Colon (tissue), 2 donors: ENCODE measurements at regions not wholly inside any gene's neighbourhood (a gene's known extent, or its start where the extent isn't known, plus 50 kb on each side); places are given as distances from the start of the nearest gene placed in this dataset.
"Not testable (repeated sequence)": the region's sequence is repeated elsewhere in the genome, so short reads cannot be mapped to it uniquely, and the experiment has no call there.

Source experiments
- FAIRE-seq: peaks from 2 replicates; lab custom pipeline; 2012; peaks lifted over from hg19 to GRCh38; lab: Jason Lieb, UNC
- donor health status: control.
- donor health status: control.

DNA sequence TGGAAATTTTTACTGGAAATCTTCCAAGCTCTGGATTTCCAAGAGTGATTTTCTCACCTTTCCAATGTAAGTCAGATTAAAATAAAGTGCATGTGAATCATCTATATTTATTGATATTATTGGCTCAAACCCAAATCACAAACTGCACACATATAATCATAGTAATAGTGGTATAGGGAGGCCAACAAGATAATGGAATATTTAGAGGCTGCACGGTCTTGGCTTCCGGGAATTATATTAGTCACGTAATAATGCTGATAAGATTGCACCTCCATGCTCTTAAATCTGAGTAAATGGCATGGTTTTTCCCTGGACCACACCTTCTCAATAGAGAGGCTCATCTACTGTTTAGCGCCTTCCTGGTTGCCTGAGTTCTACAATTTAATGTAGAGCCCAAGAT, 567.1 kb upstream of the NR2F2 start:
- no peak for FAIRE-seq

DNA sequence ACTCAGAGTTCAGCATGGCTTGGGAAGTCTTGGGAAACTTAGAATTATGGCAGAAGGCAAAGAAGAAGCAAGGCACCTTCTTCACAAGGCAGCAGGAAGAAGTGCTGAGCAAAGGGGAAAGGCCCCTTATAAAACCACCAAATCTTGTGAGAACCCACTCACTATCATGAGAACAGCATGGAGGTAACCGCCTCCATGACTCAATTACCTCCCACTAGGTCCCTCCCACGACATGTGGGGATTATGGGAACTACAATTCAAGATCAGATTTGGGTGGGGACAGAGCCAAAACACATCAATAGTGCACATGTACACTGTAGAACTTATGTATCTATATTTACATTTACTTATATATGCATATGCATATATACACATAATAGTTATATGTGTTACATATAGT, 565.3 kb upstream of the NR2F2 start:
- no peak for FAIRE-seq

DNA sequence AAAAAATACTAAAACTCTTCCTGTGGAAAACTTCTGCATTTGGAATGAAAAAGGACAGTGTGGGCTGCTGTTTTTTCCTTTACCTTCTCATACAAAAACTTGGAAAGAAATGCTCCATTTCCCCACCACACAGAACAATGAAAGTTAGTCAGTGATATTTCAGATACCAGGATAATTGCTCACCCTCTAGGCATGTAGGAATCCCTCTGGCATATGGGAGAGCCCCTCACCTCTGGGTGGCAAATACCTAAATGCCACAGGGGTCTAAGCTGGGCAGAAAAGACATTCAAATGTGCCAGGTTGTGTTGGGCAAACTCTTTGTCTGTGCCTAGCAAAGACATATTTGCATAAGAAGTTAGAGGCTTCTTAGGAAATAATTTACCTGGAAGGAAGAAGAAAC, 560.3 kb upstream of the NR2F2 start:
- FAIRE-seq, result no peak

DNA sequence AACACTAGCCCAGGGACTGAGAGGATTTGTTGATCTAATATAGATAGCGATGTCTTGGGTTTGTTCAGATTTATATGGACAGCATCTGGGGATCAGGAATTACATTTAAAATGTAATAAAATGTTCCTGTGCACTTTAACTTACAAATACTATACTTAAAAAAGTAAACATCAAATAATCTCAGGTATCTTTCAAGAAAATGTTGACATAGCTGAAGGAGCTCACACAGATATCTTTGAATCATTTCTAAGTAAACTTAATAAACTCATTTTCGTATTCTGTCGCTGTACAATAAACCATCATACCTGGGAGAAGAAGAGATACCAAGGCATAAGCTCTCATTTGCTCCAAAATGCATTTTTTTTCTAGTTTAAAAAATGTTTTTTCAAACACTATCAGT, 557.5 kb upstream of the NR2F2 start:
- FAIRE-seq, result no peak

DNA sequence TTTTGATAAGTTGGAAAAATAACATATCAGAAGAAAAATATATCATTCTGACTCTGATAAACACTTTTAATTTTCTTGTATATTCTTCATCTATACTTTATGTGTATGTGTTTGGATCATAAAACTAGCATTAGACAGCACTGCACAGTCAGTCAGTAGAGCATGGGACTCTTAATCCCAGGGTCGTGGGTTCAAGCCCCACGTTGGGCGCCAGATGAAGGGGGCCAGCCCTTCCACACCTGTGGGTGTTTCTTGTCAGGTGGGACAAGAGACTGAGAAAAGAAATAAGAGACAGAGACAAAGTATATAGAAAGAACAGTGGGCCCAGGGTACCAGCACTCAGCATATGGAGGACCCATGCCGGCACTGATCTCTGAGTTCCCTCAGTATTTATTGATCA, 546.0 kb upstream of the NR2F2 start:
- no peak for FAIRE-seq

DNA sequence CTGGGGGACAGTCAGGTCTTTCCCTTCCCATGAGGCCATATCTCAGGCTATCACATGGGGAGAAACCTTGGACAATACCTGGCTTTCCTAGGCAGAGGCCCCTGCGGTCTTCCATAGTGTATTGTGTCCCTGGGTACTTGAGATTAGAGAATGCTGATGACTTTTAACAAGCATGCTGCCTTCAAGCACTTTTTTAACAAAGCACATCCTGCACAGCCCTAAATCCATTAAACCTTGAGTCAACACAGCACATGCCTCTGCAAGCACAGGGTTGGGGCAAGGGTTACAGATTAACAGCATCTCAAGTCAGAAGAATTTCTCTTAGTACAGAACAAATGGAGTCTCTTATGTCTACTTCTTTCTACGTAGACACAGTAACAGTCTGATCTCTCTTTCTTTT, 545.2 kb upstream of the NR2F2 start:
- FAIRE-seq, result not testable (repeated sequence)

DNA sequence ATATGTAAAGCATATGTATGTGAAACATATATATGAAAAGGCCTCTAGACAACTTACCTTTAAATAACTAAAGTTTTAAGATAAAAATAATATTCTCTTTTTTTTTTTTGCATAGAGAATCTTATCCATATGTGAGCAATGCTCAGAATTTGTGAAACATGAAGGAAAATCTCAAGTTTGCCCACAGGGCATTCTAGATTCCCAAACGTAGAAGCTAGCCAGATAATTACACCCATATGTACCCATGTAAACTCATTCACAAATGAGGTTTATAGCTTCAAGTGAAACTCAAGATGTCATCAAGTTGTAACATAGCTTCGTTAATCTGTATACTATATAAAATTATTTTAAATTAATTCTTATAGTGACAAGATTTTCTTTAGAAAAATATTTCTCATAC, 537.3 kb upstream of the NR2F2 start:
- FAIRE-seq, result no peak

DNA sequence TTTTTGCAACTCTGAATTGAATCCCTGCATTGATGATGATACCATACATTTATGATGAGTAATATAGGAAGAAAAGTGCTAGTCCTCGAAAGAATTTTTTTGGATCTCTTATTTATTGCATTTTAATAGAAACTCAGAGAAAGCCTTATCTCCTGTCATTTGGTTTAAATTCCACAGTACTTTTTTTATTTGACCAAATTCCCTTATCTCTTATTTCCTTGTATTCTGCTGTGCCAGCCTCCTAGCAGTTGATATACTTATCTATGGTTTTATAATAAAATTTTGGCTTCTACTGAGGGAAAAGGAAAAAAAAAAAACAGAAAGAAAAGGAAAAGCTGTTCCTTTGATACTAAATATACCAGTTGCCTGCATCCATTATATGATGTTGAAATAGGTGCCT, 535.1 kb upstream of the NR2F2 start:
- FAIRE-seq, result no peak

DNA sequence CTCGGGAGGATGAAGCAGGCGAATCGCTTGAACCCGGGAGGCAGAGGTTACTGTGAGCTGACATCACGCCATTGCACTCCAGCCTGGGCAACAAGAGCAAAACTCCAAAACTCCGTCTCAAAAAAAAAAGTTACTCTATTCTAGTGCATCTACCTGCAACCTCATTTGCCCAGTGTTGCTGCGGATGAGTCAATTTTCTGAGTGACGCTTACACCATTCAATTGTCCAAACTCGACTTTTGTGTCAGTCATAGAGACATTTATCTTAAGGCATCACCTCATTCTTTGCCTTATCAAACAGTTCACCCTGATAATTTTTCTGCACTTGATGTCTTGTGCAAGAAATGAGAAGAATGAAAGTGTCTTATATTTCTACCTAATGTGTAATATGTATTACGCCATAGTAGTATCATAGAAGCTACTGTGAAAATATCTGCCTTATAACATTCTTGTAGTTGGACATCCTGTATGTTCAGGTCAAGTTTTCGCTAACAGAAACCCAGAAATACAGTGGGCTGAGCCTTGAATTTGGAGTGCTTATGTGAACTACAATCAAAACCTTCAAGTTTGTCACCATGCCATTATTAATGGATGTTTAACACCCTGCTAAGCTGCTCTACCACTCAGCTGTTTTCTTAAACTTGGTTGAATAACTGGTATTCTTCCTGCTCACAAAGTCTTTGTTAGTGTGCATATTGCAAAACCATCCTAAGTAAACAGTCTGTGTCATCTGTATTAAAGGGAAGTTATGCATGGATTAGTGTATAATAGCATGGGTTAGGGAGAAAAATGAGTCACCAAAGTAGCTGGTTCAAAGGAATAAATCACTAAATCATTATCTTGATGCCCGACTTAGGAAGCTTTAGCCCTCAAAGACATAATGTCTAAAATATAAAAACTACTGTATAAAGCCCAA, 531.0 kb upstream of the NR2F2 start:
- FAIRE-seq, result no peak

DNA sequence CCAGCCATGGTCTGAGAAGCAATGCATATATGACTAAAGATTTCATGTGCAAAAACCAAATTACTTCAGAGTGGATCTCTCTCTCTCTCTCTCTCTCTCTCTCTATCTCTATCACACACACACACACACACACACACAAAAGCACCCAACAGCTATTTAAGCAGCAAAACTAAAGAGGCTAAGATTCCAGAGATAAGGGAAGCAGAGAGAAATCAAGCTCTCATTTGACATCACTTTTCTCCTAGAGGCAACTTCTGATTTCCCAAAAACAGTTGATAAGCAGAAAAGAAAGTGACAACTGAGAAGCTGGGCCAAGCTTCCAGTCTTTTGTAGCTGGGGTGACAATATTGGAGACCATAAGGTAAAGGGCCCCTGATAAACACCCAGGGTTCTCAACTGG, 526.0 kb upstream of the NR2F2 start:
- FAIRE-seq, result no peak

DNA sequence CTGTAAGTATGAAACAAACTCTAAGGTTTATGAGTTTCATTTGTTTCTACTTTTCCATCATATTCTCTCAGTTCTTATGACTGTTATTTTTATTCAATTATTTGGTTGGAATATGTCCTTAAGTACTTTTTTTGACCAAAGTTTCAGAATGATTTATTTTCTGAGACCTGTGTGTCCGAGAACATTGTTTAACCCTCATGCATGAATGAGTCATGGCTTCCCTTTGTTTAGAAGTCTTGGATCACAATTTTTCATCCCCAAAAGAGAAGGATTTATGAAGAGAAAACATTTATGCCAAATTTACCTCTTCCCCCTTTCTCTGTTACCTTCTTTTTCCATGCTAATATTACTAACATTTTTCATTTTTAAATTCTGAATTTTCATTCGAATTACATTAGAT, 518.0 kb upstream of the NR2F2 start:
- FAIRE-seq, result no peak

DNA sequence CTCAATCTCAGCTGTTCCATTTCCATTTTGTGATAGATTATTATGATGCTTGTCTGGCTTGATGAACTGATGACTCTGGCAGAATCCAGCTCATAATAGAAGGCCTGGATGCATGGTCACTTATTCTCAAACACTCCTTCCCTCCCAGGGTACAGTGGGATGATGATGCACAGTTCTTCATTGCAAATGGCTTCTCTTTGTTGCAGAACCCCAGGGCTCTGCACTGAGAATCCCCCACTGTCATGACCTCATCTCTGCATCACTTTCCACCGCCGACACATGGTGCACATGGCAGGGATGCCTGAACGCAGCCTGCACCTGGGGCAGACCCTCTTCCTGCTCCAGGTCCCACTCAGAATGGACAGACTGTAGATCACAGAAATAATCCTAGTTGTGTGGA, 515.6 kb upstream of the NR2F2 start:
- no peak for FAIRE-seq

DNA sequence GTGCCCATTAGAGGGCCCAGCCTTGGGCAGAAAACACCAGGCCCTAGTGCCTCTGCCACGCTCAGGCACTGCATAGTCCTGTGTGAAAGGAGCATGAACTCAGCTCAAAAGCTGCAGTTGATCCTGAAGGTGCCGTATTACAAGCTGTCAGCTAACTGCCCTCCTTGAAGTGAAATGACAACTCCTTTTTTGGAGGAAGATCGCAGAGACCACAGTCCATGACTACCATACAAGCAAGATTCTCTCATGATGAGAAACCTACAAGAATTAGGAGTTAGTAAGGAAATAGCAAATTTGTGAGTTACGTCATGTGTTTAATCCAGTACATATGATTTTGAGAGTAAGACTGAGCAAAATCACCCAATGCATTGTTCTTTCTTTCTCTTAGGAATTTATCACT, 513.9 kb upstream of the NR2F2 start:
- no peak for FAIRE-seq

DNA sequence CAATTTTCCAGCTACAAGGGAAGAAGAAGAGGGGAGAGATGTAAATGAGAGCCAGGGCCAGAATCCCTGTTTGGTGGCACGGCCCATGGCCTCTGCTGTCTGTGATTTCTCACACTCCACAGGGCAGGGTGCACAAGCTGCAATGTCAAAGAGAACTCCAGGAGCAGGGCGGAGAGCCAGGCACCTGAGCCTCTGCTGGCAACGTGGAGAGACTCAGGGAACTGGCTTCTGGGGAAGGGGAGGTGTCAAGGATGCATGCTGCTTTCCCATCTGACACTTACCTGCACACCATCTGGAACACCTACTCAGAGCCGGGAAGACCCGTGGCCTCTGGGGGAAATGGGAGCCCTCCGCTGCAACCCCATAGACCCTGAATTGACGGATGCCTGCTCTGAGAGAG, 507.5 kb upstream of the NR2F2 start:
- no peak for FAIRE-seq

DNA sequence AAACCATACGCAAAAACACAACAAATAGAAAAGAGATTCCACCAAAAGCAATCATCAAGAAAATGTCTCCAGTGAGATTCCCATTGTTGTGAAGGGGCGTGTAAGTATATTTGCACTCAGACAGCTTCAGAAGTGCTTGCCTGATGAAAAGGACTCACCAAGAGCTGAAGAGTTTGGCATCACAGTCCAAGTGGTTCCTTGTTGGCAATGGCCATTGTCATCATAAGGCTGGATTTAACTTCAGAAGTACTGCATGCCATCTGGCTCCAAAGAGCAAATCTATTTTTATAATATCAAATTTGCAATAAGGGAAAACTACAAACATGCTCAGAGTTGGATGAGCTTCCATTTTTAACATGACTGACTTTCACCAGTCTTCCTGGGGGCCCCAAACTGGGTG, 505.3 kb upstream of the NR2F2 start:
- no peak for FAIRE-seq

DNA sequence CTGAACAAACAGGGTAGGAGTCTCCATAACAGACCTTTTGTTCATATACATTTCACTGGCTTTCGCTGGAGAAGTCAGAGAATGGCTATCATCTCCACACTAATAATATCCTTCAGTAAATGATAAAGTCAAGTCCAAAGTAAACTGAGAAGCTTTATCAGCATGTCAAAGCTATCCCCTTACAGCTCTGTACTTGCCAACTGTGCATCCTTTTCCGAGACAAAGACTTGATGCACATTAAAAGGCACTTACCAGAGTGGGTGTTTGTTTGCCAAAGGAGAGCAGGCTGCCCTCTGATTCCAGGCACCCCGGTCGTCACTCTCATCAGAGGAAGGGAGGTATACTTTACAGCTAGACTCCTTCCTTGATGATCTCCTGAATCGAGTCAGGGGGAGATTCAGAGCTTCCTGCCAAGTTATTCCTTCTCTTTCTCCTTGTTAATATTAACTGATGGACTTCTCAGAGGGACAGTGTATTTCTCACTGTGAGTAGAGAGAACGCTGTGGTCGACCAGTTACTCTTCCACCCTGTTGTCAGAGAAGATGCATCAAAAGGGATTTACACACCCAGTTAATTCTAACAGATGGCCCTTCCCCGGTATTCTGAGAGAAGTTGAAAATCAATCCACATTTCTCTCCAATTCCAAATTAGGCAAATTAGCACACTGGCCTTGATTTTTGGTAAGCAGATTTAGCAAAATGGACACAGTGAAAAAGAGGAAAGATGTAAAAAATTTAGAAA, 504.7 kb upstream of the NR2F2 start:
- FAIRE-seq, result no peak

DNA sequence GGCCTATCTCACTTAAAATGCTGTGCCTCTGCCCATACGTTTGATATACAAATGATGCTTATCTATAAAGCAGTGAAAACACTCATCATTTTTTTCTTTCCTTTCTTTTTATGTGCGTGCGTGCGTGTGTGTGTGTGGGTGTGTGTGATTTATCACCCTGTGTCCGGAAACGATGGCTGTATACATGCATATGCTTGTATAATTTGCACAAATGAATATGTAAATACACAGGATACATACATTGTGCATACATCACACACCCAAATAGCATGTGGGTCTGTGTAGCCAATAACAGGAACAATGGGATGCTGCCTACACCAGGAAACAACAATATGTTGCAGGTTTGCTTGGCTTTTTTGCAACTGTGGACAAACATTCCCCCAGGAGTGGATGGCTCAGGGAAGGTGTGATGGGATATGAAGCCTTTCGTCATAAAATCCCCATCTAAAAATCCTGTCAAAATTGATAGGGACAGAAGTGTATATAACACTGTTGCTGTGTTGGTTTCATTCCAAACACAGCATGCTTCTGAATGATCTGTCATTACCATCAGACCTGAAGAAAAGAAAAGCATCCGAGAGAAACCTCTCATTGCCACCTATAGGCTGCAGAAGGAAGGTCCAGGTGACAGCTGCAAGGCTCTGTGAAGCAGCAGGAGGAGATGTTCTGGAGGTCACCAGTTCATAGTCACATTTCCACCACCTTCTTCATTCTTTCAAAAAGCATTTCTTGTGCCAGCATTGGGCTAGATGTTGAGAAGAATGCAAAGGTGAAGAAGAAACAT, 503.9 kb upstream of the NR2F2 start:
- FAIRE-seq, result no peak

DNA sequence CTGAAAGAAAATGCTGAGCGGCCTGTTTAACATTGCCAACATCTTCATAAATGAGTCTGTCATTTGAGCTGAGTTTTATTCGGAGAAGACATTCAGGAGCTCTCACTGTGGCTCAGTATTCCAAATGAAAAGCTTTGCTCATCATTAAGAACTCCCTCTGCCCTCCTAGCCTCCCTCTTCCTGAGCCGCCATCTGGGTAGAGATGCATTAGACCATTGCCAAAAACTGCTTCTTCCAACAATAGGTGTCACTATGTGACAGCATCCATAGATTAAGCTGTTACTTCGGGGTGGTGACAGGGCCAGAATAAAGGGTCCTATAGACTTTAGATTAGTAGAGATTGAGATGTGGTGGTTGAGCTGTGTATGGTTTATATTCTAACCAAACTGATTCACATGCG, 501.4 kb upstream of the NR2F2 start:
- no peak for FAIRE-seq

DNA sequence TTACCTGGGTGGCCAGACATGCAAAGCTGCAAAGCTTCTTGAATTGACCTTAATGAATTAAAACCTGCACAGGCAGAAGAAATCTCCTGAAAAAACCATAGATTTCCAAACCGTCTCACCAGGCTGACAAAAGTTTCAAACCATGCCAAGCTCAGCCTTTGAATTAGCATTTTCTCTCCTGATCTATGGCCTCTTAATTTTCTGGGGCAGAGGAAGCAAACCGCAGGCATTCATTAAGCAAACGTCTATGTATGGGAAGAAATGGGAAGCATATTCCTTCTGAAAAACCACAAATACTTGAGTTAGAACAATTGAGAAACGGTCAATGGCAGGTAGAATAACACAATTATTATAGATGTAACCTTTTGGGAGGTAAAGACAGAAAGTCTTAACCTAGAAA, 500.2 kb upstream of the NR2F2 start:
- FAIRE-seq, result no peak

DNA sequence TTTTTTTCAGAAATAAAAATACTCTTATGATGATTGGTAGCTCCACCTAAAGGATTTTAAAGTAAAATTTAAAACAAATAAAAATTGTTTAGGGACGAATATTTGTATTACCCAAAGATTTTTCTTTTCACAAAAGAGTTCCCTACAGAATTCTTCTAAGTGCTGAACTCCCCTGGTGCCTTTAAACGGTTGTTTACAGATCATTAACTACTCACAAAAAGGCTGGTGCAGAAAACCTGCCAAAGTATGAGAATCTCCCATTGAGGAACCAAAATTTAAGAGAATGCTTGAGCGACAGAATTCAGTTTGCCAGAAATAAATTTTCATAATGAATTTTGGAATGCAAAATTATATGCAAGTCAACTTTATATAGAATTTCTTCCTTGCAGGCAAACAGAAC, 497.8 kb upstream of the NR2F2 start:
- no peak for FAIRE-seq

DNA sequence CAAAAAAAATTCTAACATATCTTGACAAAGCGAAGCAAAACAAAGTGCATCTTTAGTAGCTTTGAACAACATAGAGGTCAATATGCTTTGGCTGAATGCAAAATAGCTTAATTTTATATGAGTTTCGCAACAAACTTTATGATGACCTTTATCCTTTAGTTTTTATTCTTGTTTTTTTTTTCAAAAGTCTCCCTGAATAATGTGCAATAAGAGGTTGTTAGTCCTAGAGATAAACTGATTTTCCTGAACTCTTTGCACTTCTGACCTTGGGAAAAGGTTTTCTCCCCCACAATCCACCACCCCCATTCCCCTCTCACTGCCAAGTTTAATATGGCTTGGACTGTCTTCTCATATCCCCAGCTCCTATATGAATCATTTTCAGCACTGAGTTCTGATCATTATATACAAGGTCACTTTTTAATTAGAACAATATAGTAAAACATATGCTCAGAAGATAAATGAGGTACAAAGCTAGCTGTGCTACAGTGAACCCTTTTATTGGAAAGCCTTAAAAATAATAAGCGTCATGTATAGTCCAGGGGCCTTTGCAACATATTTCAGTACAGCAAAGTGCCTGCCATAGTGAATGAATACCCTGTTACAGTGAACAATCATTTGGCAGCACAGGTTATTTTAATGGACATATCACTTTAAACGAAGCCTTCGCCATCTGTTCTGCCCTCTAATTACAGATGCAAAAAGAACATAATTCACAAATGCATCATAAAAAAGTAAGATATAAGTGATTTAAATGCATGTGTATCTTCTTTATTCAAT, 496.3 kb upstream of the NR2F2 start:
- FAIRE-seq, result no peak

DNA sequence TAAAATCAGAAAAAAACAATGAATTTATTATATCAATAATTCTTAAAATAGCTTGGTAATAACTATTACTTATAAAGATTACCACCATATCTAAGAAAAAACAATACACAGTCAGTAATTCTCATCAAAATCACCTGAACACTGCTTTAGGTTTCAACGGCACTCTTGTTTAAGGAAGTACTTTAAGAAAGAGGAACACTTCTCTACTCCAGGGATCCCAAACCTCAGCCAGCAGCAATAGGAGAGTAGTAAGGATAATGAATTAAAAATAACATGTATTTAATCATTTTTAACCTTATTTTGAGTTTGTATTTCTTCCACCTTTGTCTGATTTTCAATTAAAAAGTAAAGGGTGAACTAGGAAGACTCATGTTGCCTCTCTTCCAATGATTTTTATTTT, 494.0 kb upstream of the NR2F2 start:
- no peak for FAIRE-seq
